SJSA1 (cell line): ENCODE measurements at regions not wholly inside any gene's neighbourhood (a gene's known extent, or its start where the extent isn't known, plus 50 kb on each side); places are given as distances from the start of the nearest gene placed in this dataset.
"Not testable (repeated sequence)": the region's sequence is repeated elsewhere in the genome, so short reads cannot be mapped to it uniquely, and the experiment has no call there.

Experiments
- DNase-seq, 2 experiments: peaks; one replicate each; pipeline ENCODE4 v3.0.0-alpha.2; 2015 to 2020; ENCODE audit warnings: low spot score in 2 of 2, low read depth in 1 of 2
- H3K27ac ChIP-seq: fragments of 250-450 bp; sonication (Bioruptor Pico); 2 replicates; pipeline ENCODE4 v1.5.1; 2020; ENCODE audit warnings: mild to moderate bottlenecking, moderate library complexity
- H3K27me3 ChIP-seq: fragments of 250-450 bp; sonication (Bioruptor Pico); replicated peaks from 2 replicates; pipeline ENCODE4 v1.5.1; 2020; ENCODE audit warnings: mild to moderate bottlenecking, moderate library complexity
- H3K36me3 ChIP-seq: fragments of 250-450 bp; sonication (Bioruptor Pico); 2 replicates; pipeline ENCODE4 v1.5.1; 2020; ENCODE audit warnings: mild to moderate bottlenecking
- H3K4me1 ChIP-seq: fragments of 250-450 bp; sonication (Bioruptor Pico); replicated peaks from 2 replicates; pipeline ENCODE4 v1.6.1; 2021; ENCODE audit warnings: mild to moderate bottlenecking
- H3K4me3 ChIP-seq: fragments of 250-450 bp; sonication (Bioruptor Pico); 2 replicates; pipeline ENCODE4 v1.5.1; 2020; ENCODE audit warnings: mild to moderate bottlenecking
- H3K9me3 ChIP-seq: fragments of 250-450 bp; sonication (Bioruptor Pico); replicated peaks from 2 replicates; pipeline ENCODE4 v1.5.1; 2020; ENCODE audit warnings: mild to moderate bottlenecking

DNA sequence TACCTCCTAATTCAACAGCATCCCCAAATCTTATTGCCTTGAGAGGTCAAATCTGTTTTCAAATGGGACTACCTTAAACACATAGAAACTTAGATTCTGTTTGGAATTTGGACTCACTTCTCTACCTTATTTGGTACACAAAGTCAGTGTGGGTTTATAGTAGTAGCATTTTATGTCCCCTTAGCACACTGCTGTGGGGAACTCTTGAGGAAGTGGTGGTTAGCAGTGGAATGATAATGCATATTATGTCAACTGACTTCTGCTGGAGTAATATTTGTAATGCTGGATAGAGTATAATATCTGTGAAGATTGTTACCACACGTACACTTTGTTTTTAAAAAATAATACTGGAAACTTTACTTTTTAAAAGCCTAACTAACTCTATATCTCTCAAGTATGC lies 386.3 kb downstream of the NDFIP2 start:
- no peaks in the 10 kb centered on the region for H3K9me3 ChIP-seq
- no peak overlapping the region for H3K4me3 ChIP-seq
- no peak overlapping the region for H3K27ac ChIP-seq
- H3K4me1 ChIP-seq, result peaks cover 27% of the 10 kb centered on the region
- DNase-seq, result peak in 1 of 2 experiments; percentile 46
- H3K27me3 ChIP-seq, result no peaks in the 10 kb centered on the region
- no peaks in the 10 kb centered on the region for H3K36me3 ChIP-seq

DNA sequence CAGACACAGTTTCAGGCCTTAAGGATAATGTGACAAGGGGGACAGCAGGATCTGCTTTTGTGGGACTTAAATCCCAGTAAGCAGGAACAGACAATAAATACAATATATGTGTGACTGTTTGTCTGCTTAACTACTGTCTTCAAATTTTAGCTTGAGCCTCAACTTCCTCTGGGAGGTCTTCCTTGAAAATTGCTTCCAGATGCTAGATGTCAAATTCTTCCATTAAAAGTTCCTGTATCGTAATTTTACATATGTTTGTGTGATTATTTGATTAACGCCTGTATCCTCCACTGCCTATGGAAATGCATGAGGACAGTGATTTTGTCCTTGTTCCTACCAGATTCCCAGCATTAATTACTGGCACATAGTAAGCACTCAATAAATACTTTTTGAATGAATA lies 385.5 kb downstream of the NDFIP2 start:
- Histone ChIP-seq H3K27me3 (no peaks in the 10 kb centered on the region), H3K4me1 (peaks cover 27% of the 10 kb centered on the region), H3K36me3 (no peaks in the 10 kb centered on the region), H3K27ac (no peak overlapping the region), H3K4me3 (no peak overlapping the region), H3K9me3 (no peaks in the 10 kb centered on the region)
- DNase-seq, result no peak

DNA sequence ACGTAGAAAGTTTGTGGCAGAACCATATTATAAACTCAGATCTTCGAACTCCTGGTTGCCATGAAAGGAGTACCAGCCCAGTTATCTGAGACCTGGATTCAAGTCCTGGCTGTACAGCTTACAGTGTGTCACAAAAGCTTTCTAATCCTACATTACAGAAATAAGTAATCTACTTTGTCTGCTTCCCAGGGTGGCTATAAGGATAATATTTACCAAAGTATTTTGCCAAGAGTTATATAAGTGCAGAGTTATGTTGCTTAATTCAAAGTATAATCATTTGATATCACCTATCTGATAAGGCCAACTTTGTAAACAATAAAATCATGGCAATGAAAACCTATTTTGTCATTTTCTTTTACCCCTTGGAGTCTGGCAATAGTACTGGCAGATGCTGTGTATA lies 381.6 kb downstream of the NDFIP2 start:
- Histone ChIP-seq H3K27ac (no peak overlapping the region), H3K9me3 (no peaks in the 10 kb centered on the region), H3K4me1 (peaks cover 13% of the 10 kb centered on the region), H3K4me3 (no peak overlapping the region), H3K27me3 (no peaks in the 10 kb centered on the region), H3K36me3 (no peaks in the 10 kb centered on the region)
- no peak for DNase-seq

DNA sequence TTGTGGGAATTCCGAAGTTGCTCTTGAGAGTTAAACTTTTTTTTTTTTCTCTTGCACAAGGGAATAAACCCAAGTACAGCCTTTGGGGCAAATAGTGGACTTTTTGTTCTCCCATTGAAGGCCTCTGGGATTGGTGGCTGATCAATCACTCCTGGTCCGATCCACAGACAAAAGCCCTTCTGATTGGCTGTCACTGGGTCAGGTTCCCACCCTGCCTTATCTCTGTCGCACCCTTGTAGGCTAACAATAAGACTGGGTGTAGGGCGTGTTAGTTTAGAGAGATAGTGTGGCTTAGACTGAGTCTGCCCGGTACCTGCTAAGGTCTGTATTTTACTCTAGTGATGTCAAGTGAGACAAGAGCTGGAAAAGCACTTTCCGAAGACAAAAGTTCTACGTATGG lies 380.8 kb downstream of the NDFIP2 start:
- DNase-seq, result no peak

DNA sequence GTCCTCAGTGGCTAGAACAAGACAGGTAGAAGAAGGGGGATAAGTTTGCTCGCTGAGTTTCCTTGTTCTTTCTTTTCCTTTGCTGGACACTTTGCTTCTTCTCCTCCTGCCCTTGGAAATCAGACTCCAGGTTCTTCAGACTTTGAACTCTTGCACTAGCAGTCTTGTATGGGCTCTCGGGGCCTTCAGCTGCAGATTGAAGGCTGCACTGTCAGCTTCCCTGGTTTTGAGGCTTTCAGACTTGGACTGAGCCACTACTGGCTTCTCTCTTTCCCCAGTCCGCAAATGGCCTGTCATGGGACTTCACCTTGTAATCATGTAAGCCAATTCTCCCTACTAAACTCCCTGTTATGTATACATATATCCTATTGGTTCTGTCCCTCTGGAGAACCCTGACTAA lies 379.8 kb downstream of the NDFIP2 start:
- DNase-seq, result no peak

More for the DNA sequence above, 380.8 kb downstream of the NDFIP2 start:
- Histone ChIP-seq H3K4me3 (no peak overlapping the region), H3K27ac (no peak overlapping the region), H3K36me3 (no peaks in the 10 kb centered on the region), H3K27me3 (no peaks in the 10 kb centered on the region), H3K4me1 (peaks cover 5% of the 10 kb centered on the region), H3K9me3 (no peaks in the 10 kb centered on the region)

DNA sequence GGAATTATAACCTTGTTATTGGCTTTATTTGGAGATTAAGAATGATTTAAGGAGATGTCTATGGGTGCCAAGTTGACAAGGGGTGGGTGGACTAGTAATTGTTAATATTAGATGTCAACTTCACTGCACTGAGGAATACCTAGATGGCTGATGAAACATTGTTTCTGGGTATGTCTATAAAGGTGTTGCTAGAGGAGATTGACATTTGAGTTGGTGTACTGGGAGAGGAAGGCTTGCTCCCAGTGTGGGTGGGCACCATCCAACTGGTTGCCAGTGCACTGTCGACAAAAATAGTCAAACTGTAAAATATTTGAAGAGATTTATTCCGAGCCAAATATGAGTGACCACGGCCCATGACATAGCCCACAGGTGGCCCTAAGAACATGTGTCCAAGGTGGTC lies 378.8 kb downstream of the NDFIP2 start:
- H3K27ac ChIP-seq, result no peak overlapping the region
- no peaks in the 10 kb centered on the region for H3K4me1 ChIP-seq
- no peaks in the 10 kb centered on the region for H3K36me3 ChIP-seq
- no peaks in the 10 kb centered on the region for H3K9me3 ChIP-seq
- H3K4me3 ChIP-seq, result no peak overlapping the region
- no peak for DNase-seq
- no peaks in the 10 kb centered on the region for H3K27me3 ChIP-seq

More for the DNA sequence above, 379.8 kb downstream of the NDFIP2 start:
- H3K4me3 ChIP-seq, result no peak overlapping the region
- no peaks in the 10 kb centered on the region for H3K36me3 ChIP-seq
- no peaks in the 10 kb centered on the region for H3K4me1 ChIP-seq
- no peak overlapping the region for H3K27ac ChIP-seq
- H3K9me3 ChIP-seq, result no peaks in the 10 kb centered on the region
- no peaks in the 10 kb centered on the region for H3K27me3 ChIP-seq

DNA sequence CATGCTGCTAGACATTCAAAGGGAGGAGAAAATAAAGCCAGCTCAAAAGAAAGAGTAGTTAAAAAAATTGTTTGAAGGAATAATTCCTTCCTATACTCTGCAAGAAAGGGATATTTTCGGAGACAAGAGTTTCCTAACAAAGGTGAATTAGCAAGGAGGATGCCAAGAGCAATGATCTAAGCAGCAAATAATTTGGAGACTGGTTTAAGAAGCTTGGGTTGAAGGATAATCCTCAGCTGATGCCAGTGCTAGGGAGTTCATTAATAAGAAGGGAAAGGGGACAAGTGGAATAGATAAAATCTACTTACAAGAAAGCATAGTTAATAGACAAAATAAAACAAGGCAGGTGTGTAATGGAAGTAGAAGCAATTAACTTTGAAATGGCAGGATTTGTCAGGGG lies 372.3 kb downstream of the NDFIP2 start:
- H3K36me3 ChIP-seq, result no peaks in the 10 kb centered on the region
- no peaks in the 10 kb centered on the region for H3K4me1 ChIP-seq
- H3K27ac ChIP-seq, result no peak overlapping the region
- no peak overlapping the region for H3K4me3 ChIP-seq
- no peak for DNase-seq
- H3K9me3 ChIP-seq, result no peaks in the 10 kb centered on the region
- H3K27me3 ChIP-seq, result no peaks in the 10 kb centered on the region

DNA sequence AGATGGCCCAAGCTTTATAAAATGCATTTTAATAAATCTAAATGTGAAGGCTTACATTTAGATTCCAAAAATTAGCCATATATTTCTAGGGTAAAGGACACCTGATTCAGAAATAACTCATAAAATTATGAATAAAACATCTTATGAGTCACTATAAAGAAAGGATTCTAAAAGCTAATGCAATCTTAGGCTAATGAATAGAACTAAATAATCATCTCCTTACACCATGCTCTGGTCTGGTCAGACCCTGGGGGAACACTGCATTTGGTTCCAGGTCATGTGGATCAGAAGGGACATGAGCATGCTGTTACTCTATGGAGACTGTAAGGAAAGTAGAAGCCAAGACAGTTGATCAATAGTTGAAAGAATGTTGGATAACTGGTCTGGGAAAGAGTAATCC lies 370.4 kb downstream of the NDFIP2 start:
- Histone ChIP-seq H3K4me1 (no peaks in the 10 kb centered on the region), H3K4me3 (no peak overlapping the region), H3K27ac (no peak overlapping the region), H3K27me3 (no peaks in the 10 kb centered on the region), H3K36me3 (no peaks in the 10 kb centered on the region), H3K9me3 (no peaks in the 10 kb centered on the region)
- no peak for DNase-seq

DNA sequence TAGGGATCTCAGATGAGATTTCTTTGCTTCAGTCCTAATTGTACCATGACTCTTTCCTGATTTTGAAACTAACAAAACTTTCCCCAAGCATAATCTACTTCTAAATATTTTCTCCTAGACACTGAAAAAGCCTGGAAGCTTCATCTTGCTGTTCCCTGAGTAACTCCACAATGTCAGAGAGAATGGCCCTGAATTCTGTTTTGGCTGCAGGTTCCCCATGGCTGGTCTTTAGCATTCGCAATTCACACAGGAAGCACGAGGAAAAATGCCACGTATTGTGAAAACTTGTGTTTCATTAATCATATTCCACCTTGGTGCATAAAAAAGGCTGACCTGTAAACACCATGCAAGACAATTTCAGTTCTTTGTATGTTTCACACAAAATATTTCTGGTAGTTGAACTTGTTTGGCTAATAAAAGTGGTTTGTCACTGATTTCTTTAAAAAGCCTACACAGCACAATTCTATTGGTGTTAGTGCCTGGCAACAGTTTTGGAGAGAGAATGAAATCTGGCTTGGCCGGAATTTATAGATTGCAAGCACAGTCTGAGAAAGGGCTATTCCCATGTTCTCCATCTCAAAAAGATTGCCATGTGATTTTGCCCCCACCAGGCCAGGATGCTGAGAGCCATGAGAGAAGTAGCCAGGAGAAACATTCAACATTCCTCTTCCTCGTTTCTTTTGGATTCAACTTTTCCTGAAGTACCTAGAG lies 367.1 kb downstream of the NDFIP2 start:
- Histone ChIP-seq H3K36me3 (no peaks in the 10 kb centered on the region), H3K4me1 (no peaks in the 10 kb centered on the region), H3K27me3 (no peaks in the 10 kb centered on the region), H3K9me3 (no peaks in the 10 kb centered on the region), H3K4me3 (no peak overlapping the region), H3K27ac (no peak overlapping the region)
- DNase-seq, result no peak

DNA sequence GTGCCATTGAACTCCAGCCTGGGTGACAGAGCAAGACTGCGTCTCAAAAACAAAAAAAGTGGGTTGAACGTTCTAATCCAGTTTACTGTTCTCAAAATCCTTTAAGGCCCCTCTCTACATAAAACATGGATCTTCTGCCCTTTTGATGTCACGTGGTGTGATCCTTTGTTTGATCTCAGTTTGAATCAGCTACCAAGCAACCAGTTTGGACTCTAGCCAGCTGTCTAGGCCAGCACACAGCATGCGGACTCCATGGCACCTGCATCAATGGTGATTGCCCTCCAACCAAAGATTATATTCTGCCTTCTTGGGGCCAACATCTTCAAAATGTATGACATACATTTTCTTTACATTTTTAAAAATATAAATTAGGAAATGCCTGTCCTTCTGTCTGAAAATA lies 365.4 kb downstream of the NDFIP2 start:
- Histone ChIP-seq H3K4me1 (no peaks in the 10 kb centered on the region), H3K27ac (no peak overlapping the region), H3K36me3 (no peaks in the 10 kb centered on the region), H3K27me3 (no peaks in the 10 kb centered on the region), H3K9me3 (no peaks in the 10 kb centered on the region), H3K4me3 (no peak overlapping the region)
- DNase-seq, result no peak

DNA sequence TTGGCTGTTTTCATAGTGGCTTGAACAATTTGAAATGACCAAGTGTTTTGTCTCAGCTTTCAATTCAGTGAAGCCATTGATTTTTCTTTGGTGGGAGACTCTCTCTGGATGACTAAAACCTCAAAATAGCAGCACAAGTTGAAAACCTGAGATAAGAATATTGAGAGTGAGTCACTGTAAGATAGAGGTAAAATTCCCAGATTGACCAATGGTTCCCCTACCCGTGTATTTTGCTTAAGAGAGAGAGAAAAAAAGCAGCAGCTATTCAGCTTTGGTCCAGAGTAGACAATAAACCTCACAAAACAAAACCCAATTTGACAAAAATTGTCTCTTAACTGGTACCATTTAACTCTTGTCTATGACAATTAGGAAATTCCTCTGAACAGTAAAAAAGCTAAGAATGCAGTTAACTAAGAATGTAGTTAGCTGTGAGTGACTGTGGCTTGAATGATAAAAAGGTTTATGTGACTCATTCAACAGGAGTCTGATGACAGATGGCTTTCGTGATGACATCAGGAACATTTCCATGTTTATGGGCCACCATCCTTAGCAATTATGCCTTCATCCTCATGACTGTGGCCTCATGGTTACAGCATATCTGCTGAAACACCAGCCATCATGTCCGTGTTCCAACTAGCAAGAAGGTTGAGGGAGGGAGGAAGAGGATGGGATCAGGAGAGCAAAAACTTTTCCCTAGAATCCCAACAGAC lies 356.9 kb downstream of the NDFIP2 start:
- DNase-seq, result peak; percentile 63 to 82
- no peaks in the 10 kb centered on the region for H3K27me3 ChIP-seq
- H3K36me3 ChIP-seq, result no peaks in the 10 kb centered on the region
- peaks cover 6% of the 10 kb centered on the region; the same call in 1 of the 2 replicates for H3K9me3 ChIP-seq
- peak overlapping the region; percentile 16 for H3K27ac ChIP-seq
- H3K4me3 ChIP-seq, result no peak overlapping the region
- H3K4me1 ChIP-seq, result peaks cover 15% of the 10 kb centered on the region

DNA sequence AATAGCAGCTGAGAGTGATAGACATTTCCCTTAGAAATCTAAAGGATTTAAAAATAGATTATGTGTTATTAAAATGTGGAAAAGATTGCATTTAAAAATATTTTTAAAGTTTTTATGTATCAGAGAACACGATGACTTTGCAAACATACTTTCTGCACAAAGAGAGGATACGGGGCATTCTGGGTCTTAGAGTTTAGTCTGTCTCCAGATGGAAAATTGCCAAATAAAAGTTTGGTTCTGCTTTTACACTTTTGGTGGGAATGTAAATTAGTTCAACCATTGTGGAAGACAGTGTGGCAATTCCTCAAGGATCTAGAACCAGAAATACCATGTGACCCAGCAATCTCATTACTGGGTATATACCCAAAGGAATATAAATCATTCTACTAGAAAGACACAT lies 355.2 kb downstream of the NDFIP2 start:
- H3K36me3 ChIP-seq, H3K27me3 ChIP-seq, DNase-seq, H3K4me3 ChIP-seq, H3K9me3 ChIP-seq, H3K27ac ChIP-seq: not testable (repeated sequence)
- peaks cover 15% of the 10 kb centered on the region for H3K4me1 ChIP-seq

DNA sequence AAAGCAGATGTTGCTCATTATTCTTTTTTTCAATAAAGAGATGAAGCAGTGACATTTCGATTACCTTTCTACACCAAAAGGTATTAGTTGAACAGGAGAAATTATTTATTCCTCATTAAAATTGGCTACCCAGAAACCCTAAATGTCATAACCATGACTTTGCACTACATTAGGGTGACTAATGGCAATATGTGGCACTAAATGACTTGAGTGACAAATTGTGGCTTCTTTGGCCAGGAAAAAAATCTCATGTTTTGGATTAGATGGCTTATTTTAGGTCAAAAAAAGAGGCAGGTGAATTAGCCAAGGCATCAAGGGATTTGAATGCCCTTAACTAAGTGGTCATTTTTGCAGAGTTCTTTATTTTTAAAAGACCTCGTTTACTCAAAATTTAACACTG lies 353.9 kb downstream of the NDFIP2 start:
- no peaks in the 10 kb centered on the region for H3K27me3 ChIP-seq
- no peak for DNase-seq
- peaks cover 15% of the 10 kb centered on the region for H3K4me1 ChIP-seq
- H3K27ac ChIP-seq, result no peak overlapping the region
- no peak overlapping the region for H3K4me3 ChIP-seq
- H3K36me3 ChIP-seq, result no peaks in the 10 kb centered on the region
- H3K9me3 ChIP-seq, result peaks cover 6% of the 10 kb centered on the region; the same call in 1 of the 2 replicates

DNA sequence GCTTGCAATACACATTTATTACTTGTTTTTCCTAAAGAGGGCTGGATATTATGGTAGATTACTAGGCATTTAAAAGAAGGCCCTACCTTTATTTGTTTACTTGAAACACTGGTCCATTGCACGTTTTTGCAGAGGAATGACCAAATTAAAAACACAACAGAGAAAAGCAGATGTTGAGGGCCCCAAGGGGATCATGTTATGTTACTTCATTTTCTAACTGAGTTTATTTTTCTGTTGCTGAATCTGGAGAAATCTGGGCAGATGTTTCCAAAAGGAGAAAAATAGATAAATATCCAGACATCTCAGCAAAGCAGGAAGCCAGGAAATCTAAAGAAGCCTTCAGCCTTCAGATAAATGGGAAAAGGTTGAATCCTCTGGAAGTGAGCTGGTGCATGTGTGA lies 353.0 kb downstream of the NDFIP2 start:
- H3K4me1 ChIP-seq, result peaks cover 15% of the 10 kb centered on the region
- H3K9me3 ChIP-seq, result peaks cover 4% of the 10 kb centered on the region; the same call in 1 of the 2 replicates
- H3K36me3 ChIP-seq, result no peaks in the 10 kb centered on the region
- no peak for DNase-seq
- no peak overlapping the region for H3K27ac ChIP-seq
- H3K4me3 ChIP-seq, result no peak overlapping the region
- H3K27me3 ChIP-seq, result no peaks in the 10 kb centered on the region
